Heart right ventricle (tissue), 16 donors: ENCODE measurements at regions not wholly inside any gene's neighbourhood (a gene's known extent, or its start where the extent isn't known, plus 50 kb on each side); places are given as distances from the start of the nearest gene placed in this dataset.

Experiments
- ATAC-seq, 8 donors: fragments of 200-7000 bp; cut with Tn5 transposase; one replicate each; pipeline ENCODE4 v1.9.1; 2020; ENCODE audit warnings: mild to moderate bottlenecking in 8 of 8, moderate library complexity in 8 of 8, moderate number of reproducible peaks in 1 of 8
- DNase-seq, 2 donors: peaks; one replicate each; pipeline ENCODE4 v3.0.0-alpha.2; 2020
- H3K27ac ChIP-seq, 10 donors: fragments of 200-600 bp; sonication (generic) in 2 of 10; one replicate each; pipeline versions ENCODE4 v1.5.0 to v1.8.0; 2020 to 2022; ENCODE audit warnings: mild to moderate bottlenecking in 3 of 10
- H3K27me3 ChIP-seq, 7 donors: fragments of 200-600 bp; one replicate each; pipeline ENCODE4 v1.8.0; 2021 to 2022; ENCODE audit warnings: mild to moderate bottlenecking in 2 of 7
- H3K36me3 ChIP-seq, 9 donors: fragments of 200-600 bp; sonication (generic) in 1 of 9; one replicate each; pipeline versions ENCODE4 v1.5.0 to v1.8.0; 2020 to 2022; ENCODE audit warnings: mild to moderate bottlenecking in 2 of 9
- H3K4me1 ChIP-seq, 9 donors: fragments of 200-600 bp; sonication (generic) in 1 of 9; one replicate each; pipeline versions ENCODE4 v1.5.0 to v1.8.0; 2020 to 2022; ENCODE audit warnings: mild to moderate bottlenecking in 4 of 9
- H3K4me3 ChIP-seq, 10 donors: fragments of 200-600 bp; sonication (generic) in 2 of 10; one replicate each; pipeline versions ENCODE4 v1.5.0 to v1.8.0; 2020 to 2022; ENCODE audit warnings: mild to moderate bottlenecking in 7 of 10, moderate library complexity in 2 of 10
- H3K9me3 ChIP-seq, 11 donors: fragments of 200-600 bp in 10 of 11; sonication (generic) in 2 of 11; one replicate each; pipeline versions ENCODE4 v1.5.0 to v1.8.0; 2013 to 2022; ENCODE audit warnings: mild to moderate bottlenecking in 2 of 11, control low read depth in 1 of 11, moderate library complexity in 1 of 11
- CTCF ChIP-seq, 9 donors: fragments of 200-600 bp; sonication (generic) in 2 of 9; IDR thresholded peaks; one replicate each; pipeline versions ENCODE4 v1.5.0 to v1.8.0; 2021 to 2022; ENCODE audit warnings: antibody characterized with exemption in 9 of 9, mild to moderate bottlenecking in 5 of 9, moderate library complexity in 1 of 9
- WGBS, 2 donors: extraction: QIAGEN DNeasy Blood & Tissue Kit; methylation state at CpG; one replicate each; pipeline ENCODE4 v1.1.7; 2013; ENCODE audit warnings: inconsistent platforms in 1 of 2; 5-methylcytosine and 5-hydroxymethylcytosine counted together
- intact Hi-C, 10 donors: fragments of 100-400 bp; cut with DNase I; formaldehyde crosslinking; loops; one replicate each; pipeline versions ENCODE4 v1.11.1 to v1.14.2; 2022
- donor health status: Arrhythmogenic right ventricular cardiomyopathy.
- donor health status: ischemic (EF 13 %, LVEDD 7.1; RV severe dilation, severe dysfunction).
- donor health status: healthy with polysubstance abuse.
- donor health status: DM: no; HTN: yes; CAD: no.
- donor health status: DM: no; HTN: no; CAD: no.
- donor health status: ischemic (EF 25% LVEDD 6.9; RV normal size, moderate dysfunction).
- donor health status: ischemic (EF 25% LVEDD 5.7; RV mildly dilated, moderate dysfunction).
- donor health status: healthy.
- donor health status: DM: yes; HTN: yes; CAD: no.
- donor health status: Ischemic cardiomyopathy.
- donor health status: ischemic (EF 35%, LVEDD 5.7; RV mildly dilated, moderate dysfunction).
- donor health status: nonischemic (EF 11% LVEDD 7.7; RV severe dilation, severe dysfunction).
- donor health status: DM: yes; HTN: yes; CAD: no.
- donor health status: PGD.
- donor health status: ischemic (EF 29% LVEDD 5.4; RV normal size, mild dysfunction).
- donor health status: nonischemic (EF 23%, LVEDD 6.1; RV moderate dilation, normal function).

- H3K27me3 ChIP-seq = no peaks in the 10 kb centered on the region
- H3K27ac ChIP-seq = no peak overlapping the region
- H3K36me3 ChIP-seq = no peaks in the 10 kb centered on the region
- H3K4me3 ChIP-seq = no peak overlapping the region
- DNase-seq (no peak), ATAC-seq (no peak)
- H3K9me3 ChIP-seq = peaks cover 0 to 13% (median 0%) of the 10 kb centered on the region in 11 donors
- no peaks in the 10 kb centered on the region for H3K4me1 ChIP-seq
- intact Hi-C loops = no loop called here
- TF ChIP-seq CTCF (IDR thresholded peaks at IDR 0.05) = no peak
Measured at GRCh38 chr5:125496393-125496792, 750.0 kb upstream of the ZNF608 start.

- intact Hi-C loops = no loop called here
- WGBS, 2 donors = 75 to 78% methylated on average over 2 of the region's 2 CpGs
- no peak for DNase-seq
Measured at GRCh38 chr5:125497651-125498050, 751.2 kb upstream of the ZNF608 start.

DNA sequence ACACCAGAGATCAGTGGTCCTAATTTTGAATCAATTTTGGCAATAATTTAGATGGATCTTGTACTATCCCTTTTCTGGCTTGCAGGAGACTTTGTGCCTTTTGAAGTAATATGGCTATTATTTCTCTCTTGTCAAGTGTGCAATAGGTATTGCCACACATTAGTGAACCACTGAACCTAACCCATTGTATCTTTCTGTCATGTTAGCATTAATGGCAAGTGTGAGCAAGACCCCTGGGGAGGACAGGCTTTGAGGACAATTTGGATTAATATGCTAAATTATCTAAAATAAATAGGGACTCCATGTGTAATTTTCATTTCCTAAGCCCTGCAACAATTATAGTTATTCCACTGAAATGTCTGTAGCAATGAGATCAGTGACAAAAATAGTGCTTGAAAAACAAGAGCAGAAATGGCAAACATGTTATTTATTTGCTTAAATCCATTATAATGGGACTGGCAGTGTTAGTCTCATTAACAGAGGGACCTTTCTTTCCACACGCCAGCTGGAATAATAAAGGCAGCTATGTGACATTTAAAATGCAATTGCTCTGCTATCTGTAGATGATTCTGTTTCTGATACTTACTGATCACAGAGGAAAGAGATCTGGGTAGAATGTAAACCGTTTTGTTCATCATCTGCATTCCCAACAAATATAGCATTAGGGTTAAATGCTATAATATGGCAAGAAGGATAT is 753.3 kb upstream of the ZNF608 start:
- no peaks in the 10 kb centered on the region for H3K4me1 ChIP-seq
- H3K9me3 ChIP-seq = no peaks in the 10 kb centered on the region
- WGBS, 2 donors = 62 to 75% methylated on average over 2 of the region's 2 CpGs
- H3K27ac ChIP-seq = no peak overlapping the region
- TF ChIP-seq CTCF (IDR thresholded peaks at IDR 0.05) = no peak
- DNase-seq (no peak), ATAC-seq (no peak)
- no peak overlapping the region for H3K4me3 ChIP-seq
- intact Hi-C loops = no loop called here
- H3K27me3 ChIP-seq = no peaks in the 10 kb centered on the region
- no peaks in the 10 kb centered on the region for H3K36me3 ChIP-seq

More at GRCh38 chr5:125497651-125498050, 751.2 kb upstream of the ZNF608 start:
- Histone ChIP-seq H3K36me3 (no peaks in the 10 kb centered on the region), H3K4me1 (no peaks in the 10 kb centered on the region), H3K4me3 (no peak overlapping the region), H3K27ac (no peak overlapping the region), H3K9me3 (peaks cover 0 to 13% (median 0%) of the 10 kb centered on the region in 11 donors), H3K27me3 (no peaks in the 10 kb centered on the region)
- ATAC-seq = no peak
- TF ChIP-seq CTCF (IDR thresholded peaks at IDR 0.05) = no peak

GRCh38 chr5:125501396-125501795 is 755.0 kb upstream of the ZNF608 start:
- DNase-seq (no peak), ATAC-seq (no peak)
- H3K36me3 ChIP-seq = no peaks in the 10 kb centered on the region
- H3K9me3 ChIP-seq = no peaks in the 10 kb centered on the region
- no peak overlapping the region for H3K4me3 ChIP-seq
- H3K27ac ChIP-seq = no peak overlapping the region
- no peaks in the 10 kb centered on the region for H3K4me1 ChIP-seq
- 54 to 60% methylated on average over 2 of the region's 2 CpGs for WGBS, 2 donors
- no peaks in the 10 kb centered on the region for H3K27me3 ChIP-seq
- intact Hi-C loops = no loop called here
- TF ChIP-seq CTCF (IDR thresholded peaks at IDR 0.05) = no peak
